ENCODE measurements at regions not wholly inside any gene's neighbourhood (a gene's known extent, or its start where the extent isn't known, plus 50 kb on each side); places are given as distances from the start of the nearest gene placed in this dataset.

DNA sequence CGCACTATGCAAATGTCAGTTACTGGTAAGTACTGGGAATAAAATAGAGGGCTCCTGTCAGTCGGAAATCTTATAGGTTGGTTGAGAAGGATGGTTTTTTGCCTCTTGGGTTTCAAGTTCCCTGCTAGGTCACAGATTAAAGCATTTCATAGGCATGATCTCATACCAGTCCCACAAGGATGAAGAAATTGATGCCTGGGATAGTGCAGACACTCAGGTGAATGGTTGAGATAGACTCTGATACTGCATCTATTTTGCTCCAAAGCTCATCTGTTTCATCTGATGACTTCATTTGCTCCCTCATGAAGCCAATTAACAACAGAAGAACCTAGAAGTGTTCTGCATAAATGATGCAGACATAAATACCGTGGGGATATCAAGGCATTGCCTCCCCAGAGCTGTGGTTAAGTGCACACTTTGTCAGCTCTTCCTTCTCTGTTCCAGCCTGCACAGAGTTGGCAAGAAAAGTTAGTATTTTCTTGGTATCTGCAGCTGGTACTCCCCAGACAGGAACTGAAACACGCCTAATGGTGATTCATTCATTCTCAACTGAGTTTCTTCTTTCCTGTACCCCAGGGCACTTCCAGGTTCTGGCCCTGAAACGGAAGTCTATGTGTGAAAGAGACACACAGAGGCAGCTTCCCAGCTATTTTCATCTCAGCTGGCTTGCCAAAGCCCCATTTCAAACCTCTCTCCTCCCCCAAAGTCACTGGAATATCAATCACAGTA is 418.3 kb upstream of the SALL1 start:
- Histone ChIP-seq H3K27me3 (replicated peaks in 1 of 2; ENCODE audit: control insufficient read depth in 2 of 2, extremely low read depth in 1 of 2, insufficient read depth in 2 of 2, low read length in 1 of 2) (no peaks in the 10 kb centered on the region), H3K9me3 (no peaks in the 10 kb centered on the region), H3K36me3 (ENCODE audit: control insufficient read depth in 2 of 2, extremely low read depth in 1 of 2, insufficient read depth in 1 of 2, low read length in 1 of 2) (no peaks in the 10 kb centered on the region), H3K4me3 (ENCODE audit: control insufficient read depth in 1 of 2, extremely low read depth in 1 of 2, low read length in 1 of 2) (no peak overlapping the region), H3K27ac (ENCODE audit: low read length) (no peak overlapping the region), H3K4me1 (ENCODE audit: control insufficient read depth in 1 of 2, extremely low read depth in 1 of 2, insufficient read depth in 2 of 2, low read length in 2 of 2) (no peaks in the 10 kb centered on the region)
- no peaks in the 10 kb centered on the region for H3K27me3 Mint-ChIP-seq
- H3K4me3 Mint-ChIP-seq = no peak overlapping the region
- H3K27ac Mint-ChIP-seq = no peak overlapping the region
- 70% methylated on average over 2 of the region's 5 CpGs for WGBS (ENCODE audit: insufficient coverage)
- DNase-seq = no peak
- H3K9me3 Mint-ChIP-seq = peaks cover 7 to 26% (median 15%) of the 10 kb centered on the region in 3 donors
- POLR2A ChIA-PET = no interaction called here
- no peak for ATAC-seq (replicated peaks in 1 of 4)
- CTCF ChIA-PET = no interaction called here
- no peaks in the 10 kb centered on the region for H3K36me3 Mint-ChIP-seq
- H3K4me1 Mint-ChIP-seq = no peaks in the 10 kb centered on the region

DNA sequence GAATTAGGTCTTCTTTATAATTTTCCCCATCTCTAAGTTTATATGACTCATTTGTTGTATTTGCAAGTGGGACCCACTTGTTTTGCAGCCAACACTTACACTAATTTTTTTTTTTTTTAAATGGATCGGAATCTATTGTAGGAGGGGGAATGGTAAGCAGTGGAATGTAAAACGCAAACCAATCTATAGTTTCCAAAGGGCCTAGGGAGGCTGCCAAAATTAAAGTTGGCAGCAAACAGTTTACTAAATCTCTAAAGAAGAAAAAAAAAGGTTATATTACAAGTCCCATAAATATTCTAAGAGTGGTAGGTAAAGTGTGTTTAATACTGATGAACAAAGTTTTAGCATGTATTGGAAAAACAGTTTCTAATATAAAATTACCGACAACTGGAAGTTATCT is 416.8 kb upstream of the SALL1 start:
- H3K36me3 Mint-ChIP-seq = no peaks in the 10 kb centered on the region
- POLR2A ChIA-PET = no interaction called here

DNA sequence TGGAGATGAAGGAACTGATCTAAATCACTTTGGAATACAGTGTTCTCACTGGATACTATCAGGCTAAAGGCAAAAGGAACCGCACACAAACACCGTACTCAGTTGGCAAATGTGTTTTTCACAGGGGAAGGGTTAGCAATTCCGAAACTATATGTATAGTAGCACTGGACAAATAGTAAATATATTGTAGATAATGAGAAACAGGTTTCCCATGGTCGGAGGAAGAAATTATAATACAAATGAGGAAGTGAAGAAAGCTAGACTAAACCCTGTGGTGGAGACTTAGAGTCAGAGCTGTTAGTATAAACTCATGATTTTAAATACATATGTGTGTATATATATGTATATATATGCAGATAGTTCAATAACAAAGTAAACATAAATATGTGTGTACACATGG is 414.1 kb upstream of the SALL1 start:
- Mint-ChIP-seq H3K4me1 (no peaks in the 10 kb centered on the region), H3K36me3 (no peaks in the 10 kb centered on the region), H3K27ac (no peak overlapping the region), H3K27me3 (no peaks in the 10 kb centered on the region), H3K9me3 (peaks cover 9 to 16% (median 10%) of the 10 kb centered on the region in 3 donors), H3K4me3 (no peak overlapping the region)
- Histone ChIP-seq H3K27me3 (replicated peaks in 1 of 2; ENCODE audit: control insufficient read depth in 2 of 2, extremely low read depth in 1 of 2, insufficient read depth in 2 of 2, low read length in 1 of 2) (no peaks in the 10 kb centered on the region), H3K36me3 (ENCODE audit: control insufficient read depth in 2 of 2, extremely low read depth in 1 of 2, insufficient read depth in 1 of 2, low read length in 1 of 2) (no peaks in the 10 kb centered on the region), H3K9me3 (no peaks in the 10 kb centered on the region), H3K4me3 (ENCODE audit: control insufficient read depth in 1 of 2, extremely low read depth in 1 of 2, low read length in 1 of 2) (no peak overlapping the region), H3K4me1 (ENCODE audit: control insufficient read depth in 1 of 2, extremely low read depth in 1 of 2, insufficient read depth in 2 of 2, low read length in 2 of 2) (no peaks in the 10 kb centered on the region), H3K27ac (ENCODE audit: low read length) (no peak overlapping the region)
- WGBS (ENCODE audit: insufficient coverage) = no CpG with 5 or more reads among the region's 4 CpGs
- ATAC-seq (replicated peaks in 1 of 4) (no peak), DNase-seq (no peak)
- POLR2A ChIA-PET = no interaction called here
- CTCF ChIA-PET = no interaction called here

More for the DNA sequence above, 416.8 kb upstream of the SALL1 start:
- Histone ChIP-seq H3K4me3 (ENCODE audit: control insufficient read depth in 1 of 2, extremely low read depth in 1 of 2, low read length in 1 of 2) (no peak overlapping the region), H3K36me3 (ENCODE audit: control insufficient read depth in 2 of 2, extremely low read depth in 1 of 2, insufficient read depth in 1 of 2, low read length in 1 of 2) (no peaks in the 10 kb centered on the region), H3K4me1 (ENCODE audit: control insufficient read depth in 1 of 2, extremely low read depth in 1 of 2, insufficient read depth in 2 of 2, low read length in 2 of 2) (no peaks in the 10 kb centered on the region), H3K9me3 (no peaks in the 10 kb centered on the region), H3K27ac (ENCODE audit: low read length) (no peak overlapping the region), H3K27me3 (replicated peaks in 1 of 2; ENCODE audit: control insufficient read depth in 2 of 2, extremely low read depth in 1 of 2, insufficient read depth in 2 of 2, low read length in 1 of 2) (no peaks in the 10 kb centered on the region)
- Mint-ChIP-seq H3K27me3 (no peaks in the 10 kb centered on the region), H3K9me3 (peaks cover 10 to 19% (median 13%) of the 10 kb centered on the region in 3 donors), H3K4me3 (no peak overlapping the region), H3K4me1 (no peaks in the 10 kb centered on the region), H3K27ac (no peak overlapping the region)
- CTCF ChIA-PET = no interaction called here
- no peak for ATAC-seq (replicated peaks in 1 of 4)
- WGBS (ENCODE audit: insufficient coverage) = no CpG with 5 or more reads among the region's 3 CpGs
- no peak for DNase-seq

DNA sequence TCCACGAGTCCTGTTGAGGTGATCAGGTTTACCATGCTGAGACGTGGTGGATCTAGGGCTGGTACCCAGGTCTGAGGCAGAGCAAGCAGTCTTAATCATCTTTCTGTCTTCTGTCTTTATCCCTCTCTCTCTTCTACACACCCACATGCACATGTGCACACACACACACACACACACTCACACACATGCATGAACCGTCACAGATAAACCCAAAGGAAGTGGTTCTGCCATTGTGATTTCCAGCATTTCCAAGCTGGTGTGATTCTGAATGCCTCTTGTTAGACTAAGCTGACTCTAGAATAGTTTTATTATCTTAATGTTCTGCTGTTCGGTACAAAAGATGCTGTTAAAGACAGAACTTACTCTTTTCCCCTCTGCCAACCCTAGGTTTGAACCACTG is 411.8 kb upstream of the SALL1 start:
- H3K9me3 Mint-ChIP-seq = peaks cover 10 to 22% (median 16%) of the 10 kb centered on the region in 3 donors
- no peaks in the 10 kb centered on the region for H3K9me3 ChIP-seq
- H3K4me1 Mint-ChIP-seq = no peaks in the 10 kb centered on the region
- CTCF ChIA-PET = no interaction called here
- H3K36me3 Mint-ChIP-seq = no peaks in the 10 kb centered on the region
- no peak overlapping the region for H3K4me3 ChIP-seq (ENCODE audit: control insufficient read depth in 1 of 2, extremely low read depth in 1 of 2, low read length in 1 of 2)
- WGBS (ENCODE audit: insufficient coverage) = no CpG with 5 or more reads among the region's 4 CpGs
- no peaks in the 10 kb centered on the region for H3K4me1 ChIP-seq (ENCODE audit: control insufficient read depth in 1 of 2, extremely low read depth in 1 of 2, insufficient read depth in 2 of 2, low read length in 2 of 2)
- H3K4me3 Mint-ChIP-seq = no peak overlapping the region
- H3K27ac Mint-ChIP-seq = no peak overlapping the region
- no peaks in the 10 kb centered on the region for H3K36me3 ChIP-seq (ENCODE audit: control insufficient read depth in 2 of 2, extremely low read depth in 1 of 2, insufficient read depth in 1 of 2, low read length in 1 of 2)
- no peak for ATAC-seq (replicated peaks in 1 of 4)
- H3K27me3 ChIP-seq (replicated peaks in 1 of 2; ENCODE audit: control insufficient read depth in 2 of 2, extremely low read depth in 1 of 2, insufficient read depth in 2 of 2, low read length in 1 of 2) = no peaks in the 10 kb centered on the region
- H3K27me3 Mint-ChIP-seq = no peaks in the 10 kb centered on the region
- POLR2A ChIA-PET = no interaction called here
- no peak overlapping the region for H3K27ac ChIP-seq (ENCODE audit: low read length)
- no peak for DNase-seq

DNA sequence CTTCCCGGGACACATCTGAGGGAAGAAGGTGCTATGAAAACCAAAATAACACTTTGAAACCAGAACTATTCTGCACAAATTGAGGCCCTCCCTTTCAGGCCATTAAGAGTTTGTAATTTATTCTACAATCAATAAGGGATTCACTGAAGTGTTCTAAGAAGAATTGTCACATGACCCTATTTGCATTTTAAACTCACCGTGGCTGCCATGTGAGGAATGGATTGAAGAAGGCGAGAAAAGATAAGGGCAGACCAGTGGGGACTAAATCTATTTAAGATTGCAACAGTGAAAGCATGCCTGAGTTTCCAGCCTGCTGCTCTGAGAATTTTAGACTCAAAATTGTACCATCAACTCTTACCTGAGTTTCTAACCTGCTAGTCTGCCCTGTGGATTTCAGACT is 408.8 kb upstream of the SALL1 start:
- no peak overlapping the region for H3K27ac Mint-ChIP-seq
- CTCF ChIA-PET = no interaction called here

DNA sequence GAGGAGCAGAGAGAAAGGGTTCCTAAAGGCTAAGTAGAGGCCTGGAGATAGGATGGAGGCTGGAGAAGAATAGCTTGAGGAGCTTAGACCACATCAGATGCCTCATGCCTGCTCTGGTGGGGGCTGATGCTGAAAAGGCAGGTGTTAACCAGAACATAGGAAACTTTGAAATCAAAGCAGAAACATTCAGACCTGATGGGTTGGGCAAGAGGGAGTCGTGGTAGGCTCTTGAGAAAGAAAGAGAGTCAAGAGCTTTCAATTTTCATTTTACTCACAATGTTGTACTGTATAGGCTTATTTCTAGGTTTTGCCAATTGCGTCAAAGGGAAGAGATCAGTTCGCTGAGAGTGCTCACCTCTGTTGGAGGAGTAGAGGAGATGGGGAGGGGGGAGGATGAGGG is 406.6 kb upstream of the SALL1 start:
- 84% methylated on average over 2 of the region's 3 CpGs for WGBS (ENCODE audit: insufficient coverage)
- no peaks in the 10 kb centered on the region for H3K27me3 ChIP-seq (replicated peaks in 1 of 2; ENCODE audit: control insufficient read depth in 2 of 2, extremely low read depth in 1 of 2, insufficient read depth in 2 of 2, low read length in 1 of 2)
- H3K4me3 ChIP-seq (ENCODE audit: control insufficient read depth in 1 of 2, extremely low read depth in 1 of 2, low read length in 1 of 2) = no peak overlapping the region
- peaks cover 0 to 3% of the 10 kb centered on the region in 2 donors for H3K27me3 Mint-ChIP-seq
- DNase-seq (no peak), ATAC-seq (replicated peaks in 1 of 4) (no peak)
- no peaks in the 10 kb centered on the region for H3K9me3 ChIP-seq
- H3K27ac ChIP-seq (ENCODE audit: low read length) = no peak overlapping the region
- H3K9me3 Mint-ChIP-seq = peaks cover 4 to 20% (median 13%) of the 10 kb centered on the region in 3 donors
- H3K36me3 Mint-ChIP-seq = no peaks in the 10 kb centered on the region
- H3K4me1 ChIP-seq (ENCODE audit: control insufficient read depth in 1 of 2, extremely low read depth in 1 of 2, insufficient read depth in 2 of 2, low read length in 2 of 2) = no peaks in the 10 kb centered on the region
- no peak overlapping the region for H3K4me3 Mint-ChIP-seq
- H3K27ac Mint-ChIP-seq = no peak overlapping the region
- no peaks in the 10 kb centered on the region for H3K36me3 ChIP-seq (ENCODE audit: control insufficient read depth in 2 of 2, extremely low read depth in 1 of 2, insufficient read depth in 1 of 2, low read length in 1 of 2)
- ChIA-PET POLR2A (no interaction called here), CTCF (no interaction called here)
- H3K4me1 Mint-ChIP-seq = no peaks in the 10 kb centered on the region

More for the DNA sequence above, 408.8 kb upstream of the SALL1 start:
- Histone ChIP-seq H3K27ac (ENCODE audit: low read length) (no peak overlapping the region), H3K27me3 (replicated peaks in 1 of 2; ENCODE audit: control insufficient read depth in 2 of 2, extremely low read depth in 1 of 2, insufficient read depth in 2 of 2, low read length in 1 of 2) (no peaks in the 10 kb centered on the region), H3K36me3 (ENCODE audit: control insufficient read depth in 2 of 2, extremely low read depth in 1 of 2, insufficient read depth in 1 of 2, low read length in 1 of 2) (no peaks in the 10 kb centered on the region), H3K4me3 (ENCODE audit: control insufficient read depth in 1 of 2, extremely low read depth in 1 of 2, low read length in 1 of 2) (no peak overlapping the region), H3K4me1 (ENCODE audit: control insufficient read depth in 1 of 2, extremely low read depth in 1 of 2, insufficient read depth in 2 of 2, low read length in 2 of 2) (no peaks in the 10 kb centered on the region), H3K9me3 (no peaks in the 10 kb centered on the region)
- H3K4me1 Mint-ChIP-seq = no peaks in the 10 kb centered on the region
- no peak for DNase-seq
- no peak for ATAC-seq (replicated peaks in 1 of 4)
- H3K9me3 Mint-ChIP-seq = peaks cover 11 to 21% (median 11%) of the 10 kb centered on the region in 3 donors
- POLR2A ChIA-PET = no interaction called here
- no peak overlapping the region for H3K4me3 Mint-ChIP-seq
- no CpG with 5 or more reads among the region's 3 CpGs for WGBS (ENCODE audit: insufficient coverage)
- no peaks in the 10 kb centered on the region for H3K36me3 Mint-ChIP-seq
- no peaks in the 10 kb centered on the region for H3K27me3 Mint-ChIP-seq
